ENCODE measurements at regions not wholly inside any gene's neighbourhood (a gene's known extent, or its start where the extent isn't known, plus 50 kb on each side); places are given as distances from the start of the nearest gene placed in this dataset.

- TF ChIP-seq EZH2 (IDR thresholded peaks at IDR 0.05; ENCODE audit: borderline replicate concordance, low read depth, low read length, poor library complexity, severe bottlenecking) (no peak), CTCF (conservative IDR thresholded peaks at IDR 0.05; ENCODE audit: low read depth, low read length) (no peak)
- H3K36me3 ChIP-seq (ENCODE audit: insufficient read depth, low read length, poor library complexity, severe bottlenecking), result no peaks in the 10 kb centered on the region
- no peak for DNase-seq (ENCODE audit: low spot score)
- no peak overlapping the region for H3K4me3 ChIP-seq (ENCODE audit: low read depth, low read length, poor library complexity, severe bottlenecking)
- POLR2A ChIA-PET (ENCODE audit: low non-redundant PET), result no interaction called here
- peak overlapping the region; percentile 65 for H3K27ac ChIP-seq (ENCODE audit: low read depth, low read length, poor library complexity, severe bottlenecking)
- no peaks in the 10 kb centered on the region for H3K9me3 ChIP-seq (ENCODE audit: low read depth, low read length, poor library complexity, severe bottlenecking)
- intact Hi-C loops (cut with micrococcal nuclease; ENCODE audit: unreplicated experiment), result loop anchor here (5.0 to 10.0 kb wide), 3 partner anchors 130 to 392 kb away; no protein-coding TSS in a partner anchor
- peaks cover 59% of the 10 kb centered on the region for H3K4me1 ChIP-seq (ENCODE audit: insufficient read depth, low read length, poor library complexity, severe bottlenecking)
- H3K27me3 ChIP-seq (replicated peaks; ENCODE audit: insufficient read depth, low read depth, low read length, poor library complexity), result no peaks in the 10 kb centered on the region
- CTCF ChIA-PET, result no interaction called here
- no TSS peak for BruUV-seq (replicated peaks)
These were observed 75.4 kb upstream of the MAP4K3 start for GRCh38 chr2:39512434-39512935.

DNA sequence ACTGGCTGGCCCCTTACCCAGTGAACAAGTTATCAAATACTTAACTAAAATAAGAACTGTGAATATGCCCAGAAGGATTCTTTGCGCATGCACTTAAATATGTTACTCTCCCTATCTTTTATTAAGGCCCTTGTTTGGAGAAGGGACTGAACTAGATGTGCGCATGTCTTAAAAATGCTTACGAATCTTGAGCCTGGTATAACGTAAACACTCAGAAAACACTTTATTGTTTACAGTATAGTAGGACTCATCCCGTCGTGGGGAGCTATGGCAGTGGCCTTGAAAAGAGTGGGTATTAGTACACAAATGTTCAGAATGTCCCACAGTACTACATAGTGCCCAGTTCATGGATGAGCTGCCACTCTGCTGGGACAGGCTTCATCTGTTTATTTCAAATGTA lies 75.9 kb upstream of the MAP4K3 start:
- Histone ChIP-seq H3K9me3 (ENCODE audit: low read depth, low read length, poor library complexity, severe bottlenecking) (no peaks in the 10 kb centered on the region), H3K4me3 (ENCODE audit: low read depth, low read length, poor library complexity, severe bottlenecking) (no peak overlapping the region), H3K36me3 (ENCODE audit: insufficient read depth, low read length, poor library complexity, severe bottlenecking) (no peaks in the 10 kb centered on the region), H3K27ac (ENCODE audit: low read depth, low read length, poor library complexity, severe bottlenecking) (peak overlapping the region; percentile 65), H3K27me3 (replicated peaks; ENCODE audit: insufficient read depth, low read depth, low read length, poor library complexity) (no peaks in the 10 kb centered on the region), H3K4me1 (ENCODE audit: insufficient read depth, low read length, poor library complexity, severe bottlenecking) (peaks cover 63% of the 10 kb centered on the region)
- no TSS peak for BruUV-seq (replicated peaks)
- intact Hi-C loops (cut with micrococcal nuclease; ENCODE audit: unreplicated experiment), result loop anchor here (5.0 to 10.0 kb wide), 3 partner anchors 131 to 392 kb away; no protein-coding TSS in a partner anchor
- POLR2A ChIA-PET (ENCODE audit: low non-redundant PET), result no interaction called here
- TF ChIP-seq CTCF (conservative IDR thresholded peaks at IDR 0.05; ENCODE audit: low read depth, low read length), result no peak
- TF ChIP-seq EZH2 (IDR thresholded peaks at IDR 0.05; ENCODE audit: borderline replicate concordance, low read depth, low read length, poor library complexity, severe bottlenecking), result no peak
- no peak for DNase-seq (ENCODE audit: low spot score)
- CTCF ChIA-PET, result interaction anchor here (0.9 kb wide), 1 partner anchor 184 kb away, joined by 3 read pairs; no protein-coding TSS in a partner anchor

DNA sequence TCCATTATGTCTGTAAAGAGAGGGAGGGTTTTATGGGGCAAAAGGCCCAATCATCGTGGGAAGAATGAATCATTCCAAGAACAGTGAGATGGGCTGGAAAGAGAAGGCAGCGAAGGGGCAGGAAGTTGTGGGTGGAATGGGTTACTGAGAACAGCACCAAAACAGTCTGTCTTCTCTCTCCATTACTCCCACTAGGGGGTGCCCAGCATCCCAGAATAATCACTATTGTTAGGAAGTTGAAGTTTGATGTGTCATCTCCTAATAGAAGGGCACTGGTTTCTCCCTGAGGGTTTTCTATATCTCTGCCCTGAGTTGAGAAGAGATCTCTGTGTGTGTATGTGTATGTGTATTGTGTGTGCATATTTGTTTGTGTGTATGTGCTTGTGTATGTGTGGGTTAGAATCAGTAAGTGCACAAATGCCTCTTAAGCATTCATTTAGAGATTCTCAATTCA lies 76.6 kb upstream of the MAP4K3 start:
- TF ChIP-seq EZH2 (IDR thresholded peaks at IDR 0.05; ENCODE audit: borderline replicate concordance, low read depth, low read length, poor library complexity, severe bottlenecking) (no peak), CTCF (conservative IDR thresholded peaks at IDR 0.05; ENCODE audit: low read depth, low read length) (peak; percentile 68)
- BruUV-seq (replicated peaks), result no TSS peak
- peak; percentile 98 for DNase-seq (ENCODE audit: low spot score)
- ChIA-PET CTCF (interaction anchor here (0.9 kb wide), 1 partner anchor 183 kb away, joined by 3 read pairs; no protein-coding TSS in a partner anchor), POLR2A (ENCODE audit: low non-redundant PET) (no interaction called here)
- H3K27me3 ChIP-seq (replicated peaks; ENCODE audit: insufficient read depth, low read depth, low read length, poor library complexity), result no peaks in the 10 kb centered on the region
- intact Hi-C loops (cut with micrococcal nuclease; ENCODE audit: unreplicated experiment), result loop anchor here (5.0 to 10.0 kb wide), 3 partner anchors 131 to 391 kb away; no protein-coding TSS in a partner anchor
- H3K4me3 ChIP-seq (ENCODE audit: low read depth, low read length, poor library complexity, severe bottlenecking), result no peak overlapping the region
- H3K27ac ChIP-seq (ENCODE audit: low read depth, low read length, poor library complexity, severe bottlenecking), result peak overlapping the region; percentile 65
- H3K36me3 ChIP-seq (ENCODE audit: insufficient read depth, low read length, poor library complexity, severe bottlenecking), result no peaks in the 10 kb centered on the region
- peaks cover 71% of the 10 kb centered on the region for H3K4me1 ChIP-seq (ENCODE audit: insufficient read depth, low read length, poor library complexity, severe bottlenecking)
- H3K9me3 ChIP-seq (ENCODE audit: low read depth, low read length, poor library complexity, severe bottlenecking), result no peaks in the 10 kb centered on the region

Measured in A673 (cell line).